SK-N-SH (cell line): ENCODE measurements at regions not wholly inside any gene's neighbourhood (a gene's known extent, or its start where the extent isn't known, plus 50 kb on each side); places are given as distances from the start of the nearest gene placed in this dataset.

Source experiments
- CTCF ChIA-PET: fragments of 300-600, 350-600 bp; formaldehyde crosslinking; extraction: SDS; loops from one replicate; lab custom pipeline; 2021; lab: Yijun Ruan, JAX
- POLR2A ChIA-PET: fragments of 350-600 bp; sonication (Branson Sonifier 250); formaldehyde crosslinking; extraction: SDS; loops from one replicate; lab custom pipeline; 2020; ENCODE audit warnings: antibody characterized with exemption, inconsistent platforms; lab: Yijun Ruan, JAX
- DNase-seq: peaks from one replicate; pipeline ENCODE4 v3.0.0; 2012
- H2AFZ ChIP-seq: fragments of 200-600 bp; sonication (generic); 2 replicates; pipeline ENCODE4 v1.8.1; 2016; ENCODE audit warnings: antibody characterized with exemption, mild to moderate bottlenecking, low read depth
- H3F3A ChIP-seq: fragments of 200-600 bp; sonication (generic); replicated peaks from 2 replicates; pipeline ENCODE3; 2016; ENCODE audit warnings: antibody characterized with exemption, mild to moderate bottlenecking; ENCODE audit not compliant: insufficient read depth
- H3K27ac ChIP-seq, 2 experiments: fragments of 200-500 bp in 1 of 2; fragments of 200-600 bp in 1 of 2; sonication (Bioruptor generic) in 1 of 2; sonication (generic), shearing (Covaris generic) in 1 of 2; 2 replicates each; pipeline versions ENCODE4 v1.5.1 to v1.6.1; 2014 to 2016; ENCODE audit warnings: low read depth in 2 of 2, inconsistent platforms in 1 of 2, low read length in 1 of 2, mild to moderate bottlenecking in 1 of 2, mixed read lengths in 1 of 2
- H3K27me3 ChIP-seq: fragments of 200-600 bp; sonication (generic), shearing (Covaris generic); 2 replicates; pipeline ENCODE4 v1.6.1; 2016; ENCODE audit warnings: mixed run types; ENCODE audit not compliant: insufficient read depth
- H3K36me3 ChIP-seq, 2 experiments: fragments of 200-500 bp in 1 of 2; fragments of 200-600 bp in 1 of 2; sonication (Bioruptor generic) in 1 of 2; sonication (generic) in 1 of 2; replicated peaks in 1 of 2; 2 replicates each; pipeline versions ENCODE3 to v1.5.1; 2014 to 2016; ENCODE audit warnings: low read length in 1 of 2, mild to moderate bottlenecking in 1 of 2; ENCODE audit not compliant: insufficient read depth in 2 of 2, control insufficient read depth in 1 of 2
- H3K4me1 ChIP-seq, 2 experiments: fragments of 200-500 bp in 1 of 2; fragments of 200-600 bp in 1 of 2; sonication (Bioruptor generic) in 1 of 2; sonication (generic), shearing (Covaris generic) in 1 of 2; 2 replicates each; pipeline versions ENCODE4 v1.5.1 to v1.6.1; 2014 to 2016; ENCODE audit warnings: low read depth in 1 of 2, low read length in 1 of 2, mixed run types in 1 of 2; ENCODE audit not compliant: insufficient read depth in 2 of 2, control insufficient read depth in 1 of 2
- H3K4me2 ChIP-seq: fragments of 200-600 bp; sonication (generic), shearing (Covaris generic); 2 replicates; pipeline ENCODE4 v1.6.1; 2017; ENCODE audit warnings: mixed run types
- H3K4me3 ChIP-seq, 2 experiments: fragments of 200-500 bp in 1 of 2; fragments of 200-600 bp in 1 of 2; sonication (Bioruptor generic) in 1 of 2; sonication (generic), shearing (Covaris generic) in 1 of 2; 2 replicates each; pipeline versions ENCODE4 v1.5.1 to v1.8.1; 2014 to 2016; ENCODE audit warnings: low read depth in 2 of 2, inconsistent platforms in 1 of 2, low read length in 1 of 2, mild to moderate bottlenecking in 1 of 2, mixed read lengths in 1 of 2, moderate library complexity in 1 of 2
- H3K79me2 ChIP-seq: fragments of 200-600 bp; sonication (generic); 2 replicates; pipeline ENCODE4 v1.8.1; 2017; ENCODE audit warnings: mild to moderate bottlenecking; ENCODE audit not compliant: insufficient read depth
- H3K9ac ChIP-seq: fragments of 200-600 bp; sonication (generic); 2 replicates; pipeline ENCODE4 v1.6.1; 2017; ENCODE audit warnings: mixed run types
- H3K9me2 ChIP-seq: fragments of 200-600 bp; sonication (generic); 2 replicates; pipeline ENCODE4 v1.6.1; 2017; ENCODE audit warnings: mixed run types
- H3K9me3 ChIP-seq: fragments of 200-600 bp; sonication (generic); 2 replicates; pipeline ENCODE4 v1.6.1; 2017; ENCODE audit warnings: mixed run types, mild to moderate bottlenecking, moderate library complexity
- H4K20me1 ChIP-seq: fragments of 200-600 bp; sonication (generic); 2 replicates; pipeline ENCODE4 v1.6.1; 2017; ENCODE audit warnings: mild to moderate bottlenecking, mixed run types; ENCODE audit not compliant: insufficient read depth
- CHD2 ChIP-seq: fragments of 150-350 bp; IDR thresholded peaks from 2 replicates; pipeline ENCODE4 v1.6.1; 2018; ENCODE audit warnings: low read length; ENCODE audit not compliant: partially characterized antibody
- EP300 ChIP-seq, 2 experiments: IDR thresholded peaks; 2 replicates each; pipeline versions ENCODE4 v1.4.0 to v1.6.1; 2012; ENCODE audit warnings: borderline replicate concordance in 1 of 2, low read depth in 1 of 2, low read length in 1 of 2
- FOSL2 ChIP-seq: IDR thresholded peaks from 2 replicates; pipeline ENCODE4 v1.4.0; 2012; ENCODE audit warnings: low read depth, mild to moderate bottlenecking, moderate library complexity, borderline replicate concordance
- FOXJ3 ChIP-seq: sonication (generic); formaldehyde crosslinking; IDR thresholded peaks from 2 replicates; pipeline ENCODE4 v1.5.1; 2020; ENCODE audit warnings: mild to moderate bottlenecking, missing genetic modification reagents
- NRF1 ChIP-seq: IDR thresholded peaks from 2 replicates; pipeline ENCODE4 v1.6.1; 2012; ENCODE audit warnings: low read depth, mild to moderate bottlenecking, low read length
- RAD21 ChIP-seq: IDR thresholded peaks from 2 replicates; pipeline ENCODE4 v1.6.1; 2012; ENCODE audit warnings: mild to moderate bottlenecking, low read length
- RCOR1 ChIP-seq: fragments of 150-350 bp; IDR thresholded peaks from 2 replicates; pipeline ENCODE4 v1.6.1; 2017; ENCODE audit warnings: antibody characterized with exemption, low read length
- RFX5 ChIP-seq: IDR thresholded peaks from 2 replicates; pipeline ENCODE4 v1.6.1; 2012; ENCODE audit warnings: mild to moderate bottlenecking, improper control_type of control experiment, low read length
- SIN3A ChIP-seq: IDR thresholded peaks from 2 replicates; pipeline ENCODE4 v1.6.1; 2012; ENCODE audit warnings: low read depth, mild to moderate bottlenecking, low read length, moderate library complexity, borderline replicate concordance
- TAF1 ChIP-seq: IDR thresholded peaks from 2 replicates; pipeline ENCODE4 v1.6.1; 2012; ENCODE audit warnings: low read depth, mild to moderate bottlenecking, low read length, moderate library complexity, borderline replicate concordance
- TEAD4 ChIP-seq: IDR thresholded peaks from 2 replicates; pipeline ENCODE4 v1.4.0; 2012; ENCODE audit warnings: mild to moderate bottlenecking, borderline replicate concordance; ENCODE audit not compliant: insufficient read depth
- YY1 ChIP-seq: IDR thresholded peaks from 2 replicates; pipeline ENCODE4 v1.4.0; 2012; ENCODE audit warnings: low read depth, mild to moderate bottlenecking
- WGBS: methylation state at CpG from one replicate; pipeline ENCODE4 v1.1.6; 2017; ENCODE audit warnings: low lambda C conversion rate; 5-methylcytosine and 5-hydroxymethylcytosine counted together
- TF ChIP-seq, protein P1 (sequence below): IDR thresholded peaks from 2 replicates; pipeline ENCODE4 v1.4.0; 2012; ENCODE audit warnings: low read depth, borderline replicate concordance
- TF ChIP-seq, protein P2 (sequence below): IDR thresholded peaks from 2 replicates; pipeline ENCODE4 v1.4.0; 2012; ENCODE audit warnings: low read depth, borderline replicate concordance
- TF ChIP-seq, protein P3 (sequence below): fragments of 150-350 bp; IDR thresholded peaks from 2 replicates; pipeline ENCODE4 v1.6.1; 2017; ENCODE audit warnings: antibody characterized with exemption, low read length, low read depth, borderline replicate concordance
- TF ChIP-seq, protein P4 (sequence below): fragments of 150-350 bp; IDR thresholded peaks from 2 replicates; pipeline ENCODE4 v1.6.1; 2016; ENCODE audit warnings: mild to moderate bottlenecking, low read depth, low read length

DNA sequence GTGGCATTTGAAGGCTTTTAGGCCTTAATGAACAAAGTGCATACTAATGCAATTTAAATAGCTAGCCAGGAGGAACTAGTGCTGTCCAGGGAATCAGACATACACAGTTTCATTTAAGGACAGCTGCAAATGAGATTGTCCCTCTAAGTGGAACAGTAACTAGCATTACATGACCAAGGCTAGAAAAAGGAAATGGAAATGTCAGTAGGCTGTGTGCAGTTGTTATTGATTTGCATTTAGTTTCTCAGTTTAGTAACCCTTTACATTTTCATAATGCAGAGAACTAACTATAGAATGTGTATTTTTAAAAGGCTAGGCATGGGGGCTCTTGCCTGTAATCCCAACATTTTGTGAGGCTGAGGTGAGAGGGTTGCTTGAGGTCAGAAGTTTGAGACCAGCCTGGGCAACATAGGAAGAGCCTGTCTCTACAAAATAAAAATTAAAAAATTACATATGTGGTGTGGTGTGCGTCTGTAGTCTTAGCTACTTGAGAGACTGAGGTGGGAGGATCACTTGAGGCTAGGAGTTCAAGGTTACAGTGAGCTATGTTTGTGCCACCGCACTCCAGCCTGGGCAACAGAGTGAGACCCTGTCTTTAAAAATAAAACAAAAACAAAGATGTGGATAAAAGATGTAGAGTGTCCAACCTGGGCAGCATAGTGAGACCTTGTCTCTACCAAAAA, 468.0 kb downstream of the UTRN start:
- ChIA-PET CTCF (interaction anchor here (1.2 to 1.6 kb wide), 2 partner anchors 10 to 11 kb away, joined by 3 to 4 read pairs; no protein-coding TSS in a partner anchor), POLR2A (no interaction called here)
- WGBS = 63% methylated on average over 2 of the region's 2 CpGs

DNA sequence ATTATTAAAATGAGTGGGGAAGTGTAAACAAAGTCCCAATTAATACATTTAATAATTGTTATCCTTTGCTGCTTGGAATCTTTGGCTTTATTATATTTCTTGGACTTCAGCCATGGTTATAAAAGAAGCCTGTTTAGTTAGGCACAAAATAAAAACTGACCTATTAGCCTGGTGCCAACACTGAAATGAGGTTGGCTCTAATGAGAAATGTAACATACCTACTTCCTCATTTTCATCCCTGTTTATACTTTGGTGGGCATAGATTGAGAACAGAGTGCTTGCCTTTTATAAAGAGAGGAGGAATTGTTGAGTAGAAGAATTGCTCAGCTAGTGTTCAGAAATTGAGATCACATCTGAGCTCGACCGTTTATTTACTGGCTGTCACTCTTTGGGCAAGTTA, 471.3 kb downstream of the UTRN start:
- ChIA-PET CTCF (interaction anchor here (1.3 kb wide), 1 partner anchor 16 kb away, joined by 3 read pairs; no protein-coding TSS in a partner anchor), POLR2A (no interaction called here)
- Histone ChIP-seq H4K20me1 (no peaks in the 10 kb centered on the region), H3K9me2 (no peaks in the 10 kb centered on the region), H3K27me3 (no peaks in the 10 kb centered on the region), H3F3A (no peaks in the 10 kb centered on the region), H3K4me2 (no peak overlapping the region), H3K4me3 (no peak overlapping the region), H3K27ac (no peak overlapping the region), H3K9me3 (no peaks in the 10 kb centered on the region), H2AFZ (no peak overlapping the region), H3K36me3 (peaks cover 5 to 7% of the 10 kb centered on the region in 2 experiments), H3K4me1 (no peaks in the 10 kb centered on the region; a peak in 1 of 4 replicates), H3K79me2 (no peaks in the 10 kb centered on the region), H3K9ac (no peak overlapping the region)
- TF ChIP-seq SIN3A (no peak), TEAD4 (no peak), RCOR1 (no peak), NRF1 (no peak), FOSL2 (no peak), CHD2 (no peak), YY1 (no peak), RFX5 (no peak), TAF1 (no peak), RAD21 (no peak), EP300 (IDR thresholded peaks at IDR 0.05; ENCODE audit: borderline replicate concordance in 1 of 2, low read depth in 1 of 2, low read length in 1 of 2) (no peak), FOXJ3 (CRISPR knock-in tag) (no peak)
- TF ChIP-seq, protein P1, sequence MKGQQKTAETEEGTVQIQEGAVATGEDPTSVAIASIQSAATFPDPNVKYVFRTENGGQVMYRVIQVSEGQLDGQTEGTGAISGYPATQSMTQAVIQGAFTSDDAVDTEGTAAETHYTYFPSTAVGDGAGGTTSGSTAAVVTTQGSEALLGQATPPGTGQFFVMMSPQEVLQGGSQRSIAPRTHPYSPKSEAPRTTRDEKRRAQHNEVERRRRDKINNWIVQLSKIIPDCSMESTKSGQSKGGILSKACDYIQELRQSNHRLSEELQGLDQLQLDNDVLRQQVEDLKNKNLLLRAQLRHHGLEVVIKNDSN = no peak
- TF ChIP-seq, protein P2, sequence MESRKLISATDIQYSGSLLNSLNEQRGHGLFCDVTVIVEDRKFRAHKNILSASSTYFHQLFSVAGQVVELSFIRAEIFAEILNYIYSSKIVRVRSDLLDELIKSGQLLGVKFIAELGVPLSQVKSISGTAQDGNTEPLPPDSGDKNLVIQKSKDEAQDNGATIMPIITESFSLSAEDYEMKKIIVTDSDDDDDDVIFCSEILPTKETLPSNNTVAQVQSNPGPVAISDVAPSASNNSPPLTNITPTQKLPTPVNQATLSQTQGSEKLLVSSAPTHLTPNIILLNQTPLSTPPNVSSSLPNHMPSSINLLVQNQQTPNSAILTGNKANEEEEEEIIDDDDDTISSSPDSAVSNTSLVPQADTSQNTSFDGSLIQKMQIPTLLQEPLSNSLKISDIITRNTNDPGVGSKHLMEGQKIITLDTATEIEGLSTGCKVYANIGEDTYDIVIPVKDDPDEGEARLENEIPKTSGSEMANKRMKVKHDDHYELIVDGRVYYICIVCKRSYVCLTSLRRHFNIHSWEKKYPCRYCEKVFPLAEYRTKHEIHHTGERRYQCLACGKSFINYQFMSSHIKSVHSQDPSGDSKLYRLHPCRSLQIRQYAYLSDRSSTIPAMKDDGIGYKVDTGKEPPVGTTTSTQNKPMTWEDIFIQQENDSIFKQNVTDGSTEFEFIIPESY = no peak
- TF ChIP-seq, protein P3, sequence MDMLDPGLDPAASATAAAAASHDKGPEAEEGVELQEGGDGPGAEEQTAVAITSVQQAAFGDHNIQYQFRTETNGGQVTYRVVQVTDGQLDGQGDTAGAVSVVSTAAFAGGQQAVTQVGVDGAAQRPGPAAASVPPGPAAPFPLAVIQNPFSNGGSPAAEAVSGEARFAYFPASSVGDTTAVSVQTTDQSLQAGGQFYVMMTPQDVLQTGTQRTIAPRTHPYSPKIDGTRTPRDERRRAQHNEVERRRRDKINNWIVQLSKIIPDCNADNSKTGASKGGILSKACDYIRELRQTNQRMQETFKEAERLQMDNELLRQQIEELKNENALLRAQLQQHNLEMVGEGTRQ = no peak
- TF ChIP-seq, protein P4, sequence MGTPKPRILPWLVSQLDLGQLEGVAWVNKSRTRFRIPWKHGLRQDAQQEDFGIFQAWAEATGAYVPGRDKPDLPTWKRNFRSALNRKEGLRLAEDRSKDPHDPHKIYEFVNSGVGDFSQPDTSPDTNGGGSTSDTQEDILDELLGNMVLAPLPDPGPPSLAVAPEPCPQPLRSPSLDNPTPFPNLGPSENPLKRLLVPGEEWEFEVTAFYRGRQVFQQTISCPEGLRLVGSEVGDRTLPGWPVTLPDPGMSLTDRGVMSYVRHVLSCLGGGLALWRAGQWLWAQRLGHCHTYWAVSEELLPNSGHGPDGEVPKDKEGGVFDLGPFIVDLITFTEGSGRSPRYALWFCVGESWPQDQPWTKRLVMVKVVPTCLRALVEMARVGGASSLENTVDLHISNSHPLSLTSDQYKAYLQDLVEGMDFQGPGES = no peak
- DNase-seq = no peak
- WGBS = 49% methylated on average over 2 of the region's 2 CpGs

More for the DNA sequence above, 468.0 kb downstream of the UTRN start:
- no peaks in the 10 kb centered on the region for H3K27me3 ChIP-seq
- H3K4me1 ChIP-seq = no peaks in the 10 kb centered on the region; a peak in 1 of 4 replicates
- no peak overlapping the region for H2AFZ ChIP-seq
- H3F3A ChIP-seq = no peaks in the 10 kb centered on the region
- no peak overlapping the region for H3K4me2 ChIP-seq
- no peaks in the 10 kb centered on the region for H3K9me3 ChIP-seq
- H4K20me1 ChIP-seq = no peaks in the 10 kb centered on the region
- H3K27ac ChIP-seq = no peak overlapping the region
- H3K36me3 ChIP-seq = peaks cover 5 to 12% of the 10 kb centered on the region in 2 experiments
- no peak for DNase-seq
- TF ChIP-seq YY1 = no peak
- TF ChIP-seq, all 33 proteins: peak for 0
- Histone ChIP-seq H3K79me2 (no peaks in the 10 kb centered on the region), H3K4me3 (no peak overlapping the region), H3K9me2 (no peaks in the 10 kb centered on the region), H3K9ac (no peak overlapping the region)
